ENCODE measurements at regions not wholly inside any gene's neighbourhood (a gene's known extent, or its start where the extent isn't known, plus 50 kb on each side); places are given as distances from the start of the nearest gene placed in this dataset.

- POLR2A ChIA-PET, result no interaction called here
- DNase-seq (ENCODE audit: low read depth, low spot score), result no peak
These were observed 306.7 kb upstream of the MAOA start for GRCh38 chrX:43349363-43349762.

DNA sequence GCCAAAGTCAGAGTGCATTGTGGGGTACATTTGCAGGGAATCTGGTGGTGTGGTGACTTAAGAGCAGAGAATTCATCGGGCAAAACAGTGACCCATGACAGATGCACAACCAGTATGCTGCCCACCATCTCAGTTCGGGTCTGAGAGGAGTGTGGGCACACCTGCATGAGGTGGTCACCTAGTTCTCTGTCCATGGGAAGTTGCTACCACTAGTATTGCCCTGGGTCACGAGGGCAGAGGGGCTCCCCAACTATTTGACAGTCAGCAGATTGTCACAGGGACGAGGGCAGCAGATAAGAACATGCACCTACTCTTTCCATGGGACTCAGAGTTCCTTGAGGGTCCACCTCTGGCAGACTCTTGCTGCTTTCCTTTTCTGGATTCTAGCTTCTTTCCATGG, 305.2 kb upstream of the MAOA start:
- ChIA-PET POLR2A (no interaction called here), CTCF (no interaction called here)
- Histone ChIP-seq H3K27ac (ENCODE audit: low read depth, low read length) (no peak overlapping the region), H3K9me3 (ENCODE audit: control insufficient read depth, insufficient read depth, low read length) (no peaks in the 10 kb centered on the region), H3K4me3 (ENCODE audit: low read depth, low read length) (no peak overlapping the region), H3K27me3 (ENCODE audit: control insufficient read depth, insufficient read depth, low read length) (no peaks in the 10 kb centered on the region)
- DNase-seq (ENCODE audit: low read depth, low spot score), result no peak
- TF ChIP-seq, protein P1, sequence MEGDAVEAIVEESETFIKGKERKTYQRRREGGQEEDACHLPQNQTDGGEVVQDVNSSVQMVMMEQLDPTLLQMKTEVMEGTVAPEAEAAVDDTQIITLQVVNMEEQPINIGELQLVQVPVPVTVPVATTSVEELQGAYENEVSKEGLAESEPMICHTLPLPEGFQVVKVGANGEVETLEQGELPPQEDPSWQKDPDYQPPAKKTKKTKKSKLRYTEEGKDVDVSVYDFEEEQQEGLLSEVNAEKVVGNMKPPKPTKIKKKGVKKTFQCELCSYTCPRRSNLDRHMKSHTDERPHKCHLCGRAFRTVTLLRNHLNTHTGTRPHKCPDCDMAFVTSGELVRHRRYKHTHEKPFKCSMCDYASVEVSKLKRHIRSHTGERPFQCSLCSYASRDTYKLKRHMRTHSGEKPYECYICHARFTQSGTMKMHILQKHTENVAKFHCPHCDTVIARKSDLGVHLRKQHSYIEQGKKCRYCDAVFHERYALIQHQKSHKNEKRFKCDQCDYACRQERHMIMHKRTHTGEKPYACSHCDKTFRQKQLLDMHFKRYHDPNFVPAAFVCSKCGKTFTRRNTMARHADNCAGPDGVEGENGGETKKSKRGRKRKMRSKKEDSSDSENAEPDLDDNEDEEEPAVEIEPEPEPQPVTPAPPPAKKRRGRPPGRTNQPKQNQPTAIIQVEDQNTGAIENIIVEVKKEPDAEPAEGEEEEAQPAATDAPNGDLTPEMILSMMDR (IDR thresholded peaks at IDR 0.05; ENCODE audit: low read depth, low read length), result no peak

More at GRCh38 chrX:43349363-43349762, 306.7 kb upstream of the MAOA start:
- Histone ChIP-seq H3K27me3 (ENCODE audit: control insufficient read depth, insufficient read depth, low read length) (no peaks in the 10 kb centered on the region), H3K9me3 (ENCODE audit: control insufficient read depth, insufficient read depth, low read length) (no peaks in the 10 kb centered on the region), H3K27ac (ENCODE audit: low read depth, low read length) (no peak overlapping the region), H3K4me3 (ENCODE audit: low read depth, low read length) (no peak overlapping the region)
- CTCF ChIA-PET, result interaction anchor here (0.6 to 1.1 kb wide), 4 partner anchors 9 to 591 kb away, joined by 3 to 5 read pairs (median 3); no protein-coding TSS in a partner anchor
- TF ChIP-seq, protein P1 (IDR thresholded peaks at IDR 0.05; ENCODE audit: low read depth, low read length), result peak; percentile 56

DNA sequence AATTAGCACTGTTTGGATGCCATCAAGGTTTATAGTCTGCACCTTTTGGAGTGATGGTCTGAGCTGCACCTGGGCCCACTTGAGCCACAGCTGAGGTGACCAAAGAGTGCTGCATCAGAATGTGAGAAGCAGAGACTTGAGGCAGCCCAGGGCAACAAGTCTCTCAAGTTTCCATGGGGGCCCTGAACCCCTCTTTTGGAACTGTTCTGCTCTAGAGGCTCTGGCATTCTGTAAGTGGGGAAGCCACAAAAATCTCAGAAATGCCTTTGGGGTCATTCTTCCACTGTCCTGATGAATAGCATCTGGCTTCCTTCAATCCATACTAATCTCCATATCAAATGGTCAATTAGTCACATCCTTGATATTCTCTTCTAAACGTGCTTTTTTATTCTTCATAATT, 298.4 kb upstream of the MAOA start:
- Histone ChIP-seq H3K27ac (ENCODE audit: low read depth, low read length) (no peak overlapping the region), H3K27me3 (ENCODE audit: control insufficient read depth, insufficient read depth, low read length) (no peaks in the 10 kb centered on the region), H3K4me3 (ENCODE audit: low read depth, low read length) (no peak overlapping the region), H3K9me3 (ENCODE audit: control insufficient read depth, insufficient read depth, low read length) (no peaks in the 10 kb centered on the region)
- ChIA-PET POLR2A (no interaction called here), CTCF (no interaction called here)
- DNase-seq (ENCODE audit: low read depth, low spot score), result no peak
- TF ChIP-seq, protein P1 (IDR thresholded peaks at IDR 0.05; ENCODE audit: low read depth, low read length), result no peak

GRCh38 chrX:43373032-43373431, 283.1 kb upstream of the MAOA start:
- no peaks in the 10 kb centered on the region for H3K9me3 ChIP-seq (ENCODE audit: control insufficient read depth, insufficient read depth, low read length)
- POLR2A ChIA-PET, result no interaction called here

GRCh38 chrX:43375136-43375535, 281.0 kb upstream of the MAOA start:
- no peak for DNase-seq (ENCODE audit: low read depth, low spot score)
- Histone ChIP-seq H3K27ac (ENCODE audit: low read depth, low read length) (no peak overlapping the region), H3K9me3 (ENCODE audit: control insufficient read depth, insufficient read depth, low read length) (no peaks in the 10 kb centered on the region), H3K4me3 (ENCODE audit: low read depth, low read length) (no peak overlapping the region), H3K27me3 (ENCODE audit: control insufficient read depth, insufficient read depth, low read length) (no peaks in the 10 kb centered on the region)
- ChIA-PET CTCF (no interaction called here), POLR2A (no interaction called here)
- TF ChIP-seq, protein P1 (IDR thresholded peaks at IDR 0.05; ENCODE audit: low read depth, low read length), result no peak

More at GRCh38 chrX:43373032-43373431, 283.1 kb upstream of the MAOA start:
- Histone ChIP-seq H3K27ac (ENCODE audit: low read depth, low read length) (no peak overlapping the region), H3K4me3 (ENCODE audit: low read depth, low read length) (no peak overlapping the region), H3K27me3 (ENCODE audit: control insufficient read depth, insufficient read depth, low read length) (no peaks in the 10 kb centered on the region)
- TF ChIP-seq, protein P1 (IDR thresholded peaks at IDR 0.05; ENCODE audit: low read depth, low read length), result no peak
- DNase-seq (ENCODE audit: low read depth, low spot score), result no peak
- CTCF ChIA-PET, result no interaction called here
